Stimulated activated CD8-positive, alpha-beta memory T cell treated with anti-CD3 and anti-CD28 coated beads, Interleukin-12 subunit alpha, Interleukin-12 subunit beta, amount 100 ng/mL, for 1 hour (primary cell): ENCODE measurements at regions not wholly inside any gene's neighbourhood (a gene's known extent, or its start where the extent isn't known, plus 50 kb on each side); places are given as distances from the start of the nearest gene placed in this dataset.
"Not testable (repeated sequence)": the region's sequence is repeated elsewhere in the genome, so short reads cannot be mapped to it uniquely, and the experiment has no call there.

Experiments used
- DNase-seq: peaks from one replicate; pipeline ENCODE4 v3.0.0-alpha.2; 2020; ENCODE audit warnings: low read depth

DNA sequence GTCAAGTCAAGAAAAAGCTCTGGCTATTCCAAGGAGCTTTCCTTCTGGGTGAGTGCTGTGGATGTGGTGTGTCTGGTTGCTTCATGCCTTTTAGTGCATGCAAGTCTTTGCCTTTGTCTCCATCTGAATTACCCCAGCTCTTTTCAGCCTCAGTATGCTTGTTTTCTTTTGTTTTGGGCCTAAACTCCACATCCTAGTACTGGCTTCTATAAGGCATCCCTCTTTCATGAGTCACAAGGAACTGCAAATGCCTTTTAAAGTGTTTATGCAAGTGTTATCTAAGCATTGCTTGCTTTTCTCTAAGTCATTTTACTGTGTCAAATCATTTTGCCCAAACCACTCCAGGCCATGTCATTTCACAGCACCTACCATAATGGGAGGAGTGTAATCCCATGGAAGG is 132.1 kb downstream of the PLCE1 start:
- DNase-seq: no peak

DNA sequence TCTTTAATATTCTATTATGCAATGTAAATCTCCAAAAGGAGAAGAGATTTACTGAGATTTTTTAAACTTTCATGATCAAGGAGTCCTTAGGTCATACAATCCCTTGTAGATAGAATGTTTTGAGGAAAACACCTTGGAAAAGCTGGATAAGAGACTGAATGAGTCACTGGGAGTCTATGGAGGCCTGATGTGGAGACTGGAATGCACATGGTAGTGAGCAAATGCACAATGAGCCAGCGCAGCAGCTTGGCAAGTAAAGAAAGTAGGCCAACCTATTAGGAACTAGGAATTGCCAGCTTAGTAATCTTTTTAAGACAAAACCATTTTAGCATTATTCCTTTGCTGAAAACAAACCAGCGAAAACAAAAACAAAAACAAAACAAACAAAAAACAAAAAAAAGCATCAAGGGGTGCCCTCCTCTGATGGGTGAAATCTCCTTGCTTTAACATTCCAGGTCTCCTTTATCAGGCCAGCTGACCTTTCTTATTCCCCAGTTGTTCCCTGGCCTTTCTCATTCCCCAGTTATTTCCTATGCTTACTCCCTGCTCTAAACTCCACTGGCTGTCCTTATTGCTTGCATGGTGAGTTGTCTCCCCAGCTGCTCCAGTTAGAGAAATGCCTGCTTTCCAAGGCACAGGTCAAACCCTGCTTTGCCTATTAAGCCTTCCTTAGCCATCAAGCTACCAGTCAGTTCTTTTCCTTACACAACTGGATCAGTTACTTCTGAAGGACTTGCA is 135.8 kb downstream of the PLCE1 start:
- no peak for DNase-seq

DNA sequence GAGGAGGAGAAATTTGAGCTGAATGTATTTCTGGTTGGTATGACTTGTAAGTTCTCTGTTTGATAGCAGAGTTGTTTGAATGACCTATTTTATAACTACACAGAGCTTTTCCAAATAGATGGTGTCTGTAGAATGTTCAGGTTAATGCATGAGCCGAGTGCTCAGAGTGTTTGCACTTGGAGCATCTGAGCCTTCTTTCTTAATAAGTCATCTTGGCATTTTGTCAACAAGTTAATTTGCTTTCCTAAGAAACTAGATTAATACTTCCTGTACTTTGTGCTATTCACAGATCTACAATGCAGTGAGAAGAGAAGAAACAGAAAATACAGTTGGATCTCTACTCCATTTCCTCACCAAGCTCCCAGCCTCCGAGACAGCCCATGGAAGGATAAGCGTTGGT is 138.2 kb downstream of the PLCE1 start:
- DNase-seq: no peak

DNA sequence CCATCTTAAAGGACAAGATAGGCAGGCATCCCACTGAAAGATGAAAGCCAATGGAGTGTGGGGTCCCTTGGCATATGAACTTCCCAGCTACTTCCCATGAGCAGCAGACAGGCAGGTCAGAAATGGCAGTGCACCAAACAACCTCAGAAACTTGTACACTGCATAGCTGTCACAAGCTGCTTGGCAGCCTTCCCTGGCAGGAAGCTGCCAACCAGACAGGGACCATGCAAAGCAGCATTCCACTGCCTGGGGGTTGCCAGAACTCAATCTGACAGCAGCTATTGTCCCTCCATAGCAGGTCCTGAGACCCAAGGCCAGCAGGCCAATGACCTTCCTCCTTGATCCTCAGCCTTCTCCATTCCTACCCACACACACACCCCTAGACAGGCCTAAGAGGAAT is 139.5 kb downstream of the PLCE1 start:
- no peak for DNase-seq

DNA sequence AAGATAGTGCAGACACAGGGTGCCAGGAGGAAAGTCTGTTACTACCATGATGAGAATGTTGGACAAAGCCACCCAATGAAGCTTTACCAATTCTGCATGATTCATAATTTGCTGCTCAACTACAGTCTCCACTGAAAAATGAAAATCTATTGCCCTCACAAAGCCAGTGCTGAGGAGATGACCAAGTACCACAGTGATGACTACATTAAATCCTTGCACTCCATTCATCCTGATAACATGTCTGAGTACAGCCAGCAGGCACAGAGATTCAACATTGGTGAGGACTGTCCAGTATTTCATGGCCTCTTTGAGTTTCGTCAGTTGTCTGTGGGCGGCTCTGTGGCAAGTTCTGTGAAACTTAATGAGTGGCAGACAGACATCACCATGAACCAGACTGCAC is 144.0 kb downstream of the PLCE1 start:
- DNase-seq: no peak

DNA sequence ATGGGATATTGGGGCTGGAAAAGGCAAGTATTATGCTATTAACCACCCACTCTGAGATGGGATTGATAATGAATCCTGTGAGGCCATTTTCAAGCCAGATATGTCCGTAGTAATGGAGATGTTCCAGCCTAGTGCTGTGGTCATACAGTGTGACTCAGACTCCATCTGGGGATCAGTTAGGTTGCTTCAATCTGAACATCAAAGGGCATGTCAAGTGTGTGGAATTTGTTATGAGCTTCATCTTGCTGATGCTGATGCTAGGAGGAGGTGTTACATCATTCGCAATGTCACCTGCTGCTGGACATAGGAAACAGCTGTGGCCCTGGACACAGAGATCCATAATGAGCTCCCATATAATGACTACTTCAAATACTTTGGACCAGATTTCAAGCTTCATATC is 144.7 kb downstream of the PLCE1 start:
- DNase-seq: no peak

DNA sequence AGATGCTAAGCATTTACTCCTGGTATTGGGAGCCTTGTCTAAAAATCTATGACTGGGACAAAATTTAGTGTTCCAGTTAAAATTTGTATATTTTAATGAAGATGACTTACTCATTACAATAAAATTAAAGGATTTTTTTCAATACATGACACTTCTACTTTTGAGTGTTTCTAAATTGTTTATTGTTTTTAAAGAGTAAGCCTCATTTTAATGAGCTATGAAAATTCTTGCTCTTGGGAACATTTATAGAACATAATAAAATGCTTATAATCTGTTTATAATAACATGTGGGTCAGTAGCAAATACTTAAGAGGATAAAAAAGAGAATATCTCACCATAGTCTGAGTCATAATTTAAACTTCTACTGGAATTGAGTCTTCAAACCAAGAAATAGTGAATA is 149.5 kb downstream of the PLCE1 start:
- no peak for DNase-seq

DNA sequence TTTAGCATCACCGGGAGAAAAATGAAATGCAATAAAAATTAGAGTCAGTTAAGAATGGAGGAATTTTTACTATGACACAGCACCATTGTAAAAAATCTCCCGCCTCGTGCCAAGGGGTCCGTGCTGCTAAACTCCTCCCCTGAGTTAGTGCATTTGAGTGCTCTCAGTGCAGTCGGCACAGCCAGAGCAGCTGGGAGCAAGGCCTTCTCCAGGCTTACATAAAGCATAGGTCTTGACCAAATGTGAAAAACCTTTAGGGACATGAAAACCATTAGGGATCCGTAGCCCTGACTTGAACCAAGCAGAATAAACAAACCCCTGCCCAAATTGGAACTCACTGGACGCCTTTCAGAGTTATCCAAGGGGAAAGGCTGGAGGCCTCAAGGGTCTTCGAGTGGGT is 152.6 kb downstream of the PLCE1 start:
- DNase-seq: no peak

DNA sequence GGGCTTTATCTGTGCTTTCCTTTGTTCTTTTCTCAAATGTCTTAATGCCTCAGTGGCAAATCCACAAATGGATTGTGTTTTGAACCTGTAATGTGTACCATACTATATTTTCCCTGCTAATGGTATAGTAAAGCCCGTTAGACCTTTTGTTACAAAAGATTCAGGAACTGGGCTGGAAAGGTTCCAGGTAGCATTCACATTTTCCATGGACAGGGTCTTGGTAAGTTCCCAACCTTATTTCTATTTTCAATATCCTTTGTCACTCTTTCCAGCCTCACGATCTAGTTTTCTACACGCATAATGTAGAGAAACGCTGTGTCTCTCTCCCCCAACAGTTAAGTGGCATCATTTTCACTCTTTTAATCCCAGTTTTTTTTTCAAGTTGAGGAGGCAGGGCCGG is 153.0 kb downstream of the PLCE1 start:
- no peak for DNase-seq

DNA sequence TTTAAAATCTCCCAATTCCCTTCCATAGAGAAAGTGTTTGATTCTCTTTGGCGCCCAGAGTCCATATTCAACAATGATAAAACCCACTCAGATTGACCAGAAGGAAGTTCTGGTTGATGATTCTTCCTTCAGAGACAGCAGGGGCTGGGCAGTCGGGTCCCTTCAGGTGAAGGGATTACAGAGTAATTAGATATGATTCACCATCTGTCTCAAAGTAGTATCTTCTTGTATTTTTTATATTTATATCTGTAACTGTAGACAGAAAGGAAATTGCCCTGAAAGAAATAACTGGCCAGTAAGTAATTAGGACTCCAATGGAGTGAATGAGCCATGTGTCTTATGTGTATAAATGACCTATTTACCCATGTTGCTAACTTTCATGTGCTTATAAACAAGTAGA is 156.0 kb downstream of the PLCE1 start:
- no peak for DNase-seq

DNA sequence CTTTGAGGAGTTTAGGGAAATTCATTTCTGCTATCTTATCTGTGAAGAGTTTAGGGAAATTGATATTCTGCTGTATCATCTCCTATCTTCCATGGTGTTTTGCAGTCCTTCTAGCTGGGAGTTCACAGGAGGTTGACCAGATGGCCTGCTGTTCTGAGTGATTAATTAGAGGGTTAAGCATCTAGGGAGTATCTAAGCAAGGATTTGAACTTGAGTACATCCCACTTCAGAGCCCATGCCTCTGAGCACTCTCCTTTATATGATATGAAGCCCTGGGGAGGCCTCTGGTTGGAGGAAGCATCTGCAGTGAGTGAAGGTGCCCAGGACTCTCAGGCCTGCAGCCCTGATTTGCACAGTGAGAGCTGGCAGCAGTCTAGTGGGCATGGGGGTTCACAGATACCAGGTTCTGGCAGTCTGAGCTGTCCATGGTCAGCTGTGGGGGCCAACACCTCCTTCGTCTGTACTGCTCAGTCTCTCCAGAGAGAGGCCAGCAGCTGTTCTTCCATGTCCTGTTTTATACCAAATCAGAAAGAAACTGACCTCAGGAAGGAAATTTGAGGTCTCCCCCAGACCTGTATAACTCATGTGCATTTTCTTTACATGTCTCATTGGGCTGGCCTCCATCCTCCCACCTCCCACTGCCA is 156.9 kb downstream of the PLCE1 start:
- DNase-seq: no peak

DNA sequence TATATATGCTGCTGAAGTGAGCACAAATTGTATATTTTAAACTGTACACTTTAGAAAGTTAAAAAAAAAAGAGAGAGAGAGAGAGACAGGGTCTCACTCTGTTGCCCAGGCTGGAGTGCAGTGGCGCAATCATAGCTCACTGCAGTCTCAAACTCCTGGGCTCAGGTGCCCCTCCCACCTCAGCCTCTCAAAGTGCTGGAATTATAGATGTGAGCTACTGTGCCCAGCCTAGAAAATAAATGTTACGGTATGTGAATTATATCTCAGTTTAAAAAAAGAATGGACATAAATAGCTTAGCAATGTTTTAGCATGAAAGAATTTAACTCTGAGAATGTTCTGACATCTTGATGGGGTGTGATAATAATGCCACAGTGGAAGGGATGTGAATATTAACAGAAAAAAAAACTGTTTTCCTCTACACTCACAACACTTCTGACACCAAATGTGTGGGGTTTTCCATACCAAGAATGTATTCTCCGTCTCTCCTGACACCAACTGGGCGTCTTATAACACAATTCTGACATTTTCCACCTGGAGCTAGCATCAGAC is 162.1 kb downstream of the PLCE1 start:
- DNase-seq: no peak

DNA sequence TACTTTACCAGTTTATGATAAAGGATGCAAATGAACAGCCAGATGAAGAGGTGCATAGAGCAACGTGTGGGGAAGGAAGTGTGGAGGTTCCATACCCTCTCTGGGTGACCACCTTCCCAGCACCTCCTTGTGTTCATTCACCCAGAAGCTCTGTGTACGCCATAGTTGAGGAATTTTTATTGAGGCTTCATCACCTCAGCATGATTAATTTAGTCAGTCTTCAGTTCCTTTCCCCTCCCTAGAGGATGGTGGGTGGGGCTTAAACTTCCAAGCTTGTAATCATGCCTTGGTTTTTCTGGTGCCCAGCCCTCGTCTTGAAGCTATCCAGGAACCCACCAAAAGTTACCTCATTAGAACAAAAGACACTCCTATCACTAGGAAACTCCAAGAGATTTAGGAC is 162.7 kb downstream of the PLCE1 start:
- no peak for DNase-seq

DNA sequence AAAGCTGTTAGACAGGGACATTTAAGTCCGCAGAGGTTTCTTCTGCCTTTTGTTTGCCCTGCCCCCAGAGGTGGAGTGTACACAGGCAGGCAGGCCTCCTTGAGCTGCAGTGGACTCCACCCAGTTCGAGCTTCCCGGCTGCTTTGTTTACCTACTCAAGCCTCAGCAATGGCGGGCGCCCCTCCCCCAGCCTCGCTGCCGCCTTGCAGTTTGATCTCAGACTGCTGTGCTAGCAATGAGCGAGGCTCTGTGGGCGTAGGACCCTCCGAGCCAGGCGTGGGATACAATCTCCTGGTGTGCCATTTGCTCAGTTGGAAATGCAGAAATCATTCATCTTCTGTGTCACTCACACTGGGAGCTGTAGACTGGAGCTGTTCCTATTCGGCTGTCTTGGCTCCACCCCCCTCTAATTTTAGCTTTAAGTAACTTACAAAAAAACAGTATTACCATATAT is 171.5 kb downstream of the PLCE1 start:
- not testable (repeated sequence) for DNase-seq

DNA sequence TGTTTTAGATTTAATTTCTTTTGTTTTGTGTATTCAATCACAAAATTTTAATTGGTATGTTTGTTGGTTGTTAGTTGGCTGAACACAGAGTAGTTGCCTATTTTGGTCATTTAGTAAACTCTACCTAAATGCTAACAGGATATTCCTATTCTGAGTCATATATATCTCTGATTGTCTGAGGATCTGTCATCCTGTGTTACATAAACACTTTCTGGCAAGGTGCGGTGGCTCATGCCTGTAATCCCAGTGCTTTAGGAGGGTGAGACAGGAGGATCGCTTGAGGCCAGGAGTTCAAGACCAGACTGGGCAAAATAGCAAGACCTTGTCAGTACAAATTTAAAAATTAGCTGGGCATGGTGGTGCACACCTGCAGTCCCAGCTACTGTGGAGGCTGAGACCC is 178.6 kb downstream of the PLCE1 start:
- DNase-seq: no peak

DNA sequence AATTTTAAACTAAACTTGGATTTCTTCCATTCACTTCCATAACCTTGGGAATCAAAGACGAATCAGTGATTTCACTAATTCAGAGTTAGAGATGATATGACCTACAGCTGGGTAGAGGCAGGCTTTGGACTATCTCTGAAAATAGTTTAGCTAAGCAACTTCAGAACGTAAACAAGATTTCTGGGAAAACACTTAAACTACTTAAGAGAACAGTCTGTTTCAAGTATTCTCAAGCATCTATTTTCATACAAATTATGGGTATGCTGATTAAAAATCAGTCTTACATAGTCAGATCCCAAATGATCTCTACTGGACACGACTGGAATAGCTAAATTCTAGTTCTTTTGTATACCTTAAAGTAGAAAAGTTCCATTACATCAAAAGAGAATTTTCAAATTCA is 179.9 kb downstream of the PLCE1 start:
- no peak for DNase-seq

DNA sequence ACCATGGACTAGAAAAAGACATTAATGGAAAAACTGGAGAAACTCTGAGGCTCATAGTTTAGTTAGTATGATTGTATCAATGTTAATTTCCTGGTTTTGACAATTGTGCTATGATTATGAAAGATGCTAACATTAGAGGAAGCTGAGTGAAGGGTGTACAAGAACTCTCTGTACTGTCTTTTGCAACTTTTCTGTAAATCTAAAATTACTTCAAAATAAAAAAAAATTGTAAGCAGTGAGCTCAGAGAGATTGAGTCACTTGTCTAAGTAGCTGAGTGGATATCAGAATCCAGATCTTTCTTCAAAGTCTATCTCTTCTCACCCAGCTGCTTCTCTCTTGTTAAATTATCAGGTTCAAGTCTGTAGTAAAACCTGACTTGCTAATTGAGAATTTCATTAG is 181.1 kb downstream of the PLCE1 start:
- DNase-seq: no peak

DNA sequence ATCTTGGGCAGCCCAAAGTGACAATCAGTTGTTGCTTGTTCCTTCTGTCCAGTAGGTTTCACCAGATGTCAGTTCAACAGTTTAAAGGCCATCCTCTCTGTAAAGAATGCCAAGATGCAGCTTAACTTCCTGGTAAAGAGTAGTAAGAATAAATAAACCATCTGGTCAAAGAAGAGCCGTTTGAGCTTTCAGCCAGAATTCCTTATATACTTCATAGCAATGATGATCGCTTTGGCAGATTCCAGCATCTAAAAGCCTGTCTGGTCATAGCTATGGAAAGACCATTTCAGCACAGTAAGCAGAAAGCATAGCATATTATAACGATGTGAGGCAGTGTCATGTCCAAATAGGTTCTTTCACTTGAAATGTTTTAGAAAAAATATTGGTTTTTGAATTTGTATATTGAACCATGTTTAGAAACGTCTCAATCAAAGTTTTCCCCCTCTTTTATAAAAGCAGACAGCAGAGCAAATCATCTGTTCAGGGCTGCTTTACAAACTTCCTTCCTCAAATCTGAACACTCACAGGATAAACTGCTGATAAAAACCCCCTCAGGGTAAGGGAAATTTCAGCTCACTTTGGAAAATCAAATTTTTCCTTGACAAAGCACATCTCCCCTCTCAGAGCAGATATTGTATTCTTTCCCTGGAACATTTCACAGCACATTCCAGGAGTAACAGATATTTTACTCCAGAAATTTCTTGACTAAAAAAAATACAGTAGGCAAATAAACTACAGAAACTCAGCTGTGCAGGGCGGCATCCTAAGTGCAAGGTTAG is 184.1 kb downstream of the NOC3L start:
- no peak for DNase-seq

DNA sequence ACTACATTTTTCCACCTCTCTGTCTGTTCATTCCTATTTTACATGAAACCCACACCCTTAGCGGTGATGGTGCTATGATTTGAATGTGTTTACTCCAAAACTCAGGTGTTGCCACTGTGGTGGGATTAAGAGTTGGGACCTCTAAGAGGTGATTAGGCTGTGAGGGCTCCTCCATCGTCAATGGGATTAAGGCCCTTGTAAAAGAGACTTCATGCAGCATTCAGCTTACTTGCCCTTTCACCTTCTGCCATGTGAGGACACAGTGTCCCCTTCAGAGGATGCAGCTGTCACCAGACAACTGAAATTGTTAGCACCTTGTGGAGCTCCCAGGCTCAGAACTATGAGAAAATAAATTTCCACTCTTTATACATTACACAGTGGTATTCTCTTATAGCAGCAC is 182.2 kb downstream of the NOC3L start:
- DNase-seq: no peak

DNA sequence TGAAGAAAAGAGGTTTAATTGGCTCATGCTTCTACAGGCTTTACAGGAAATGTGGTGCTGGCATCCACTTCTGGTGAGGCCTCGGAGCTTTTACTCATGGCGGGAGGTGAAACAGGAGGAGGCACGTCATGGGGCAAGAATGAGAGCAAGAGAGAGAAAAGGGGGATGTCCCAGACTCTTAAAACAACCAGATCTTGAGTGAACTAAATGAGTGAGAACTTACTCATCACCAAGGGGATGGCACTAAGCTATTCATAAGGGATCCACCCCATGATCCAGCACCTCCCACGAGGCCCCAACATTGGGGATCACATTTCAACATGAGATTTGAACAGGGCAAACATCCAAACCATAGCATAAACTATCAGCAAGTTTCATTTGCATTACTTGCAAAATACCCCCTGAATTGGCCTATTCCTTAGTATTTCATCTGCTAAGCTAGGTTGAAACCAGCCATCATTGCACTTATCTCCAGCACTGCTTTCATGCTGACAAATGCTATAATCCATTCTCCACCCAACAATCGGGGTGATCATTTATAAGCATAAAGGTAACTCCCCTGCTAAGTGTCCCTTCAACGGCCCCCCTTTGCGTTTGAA is 179.0 kb downstream of the NOC3L start:
- DNase-seq: no peak

DNA sequence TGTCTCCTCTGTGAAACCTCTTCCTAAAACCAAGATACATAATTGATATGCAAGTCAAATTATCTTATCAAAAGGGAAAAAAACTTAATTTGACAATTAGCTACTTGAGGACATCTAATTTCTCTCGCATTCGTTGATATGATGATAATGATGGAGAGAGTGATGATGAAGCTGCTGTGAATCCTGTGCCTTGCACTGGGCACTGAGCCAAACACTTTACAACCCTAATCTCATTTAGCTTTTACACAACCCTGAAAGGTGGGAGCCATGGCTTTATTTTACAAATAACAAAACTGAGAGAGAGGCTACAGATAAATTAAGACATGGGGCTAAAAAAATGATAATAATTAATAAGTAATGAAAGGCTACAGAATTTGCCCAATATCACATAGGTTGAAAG is 176.0 kb downstream of the NOC3L start:
- no peak for DNase-seq

DNA sequence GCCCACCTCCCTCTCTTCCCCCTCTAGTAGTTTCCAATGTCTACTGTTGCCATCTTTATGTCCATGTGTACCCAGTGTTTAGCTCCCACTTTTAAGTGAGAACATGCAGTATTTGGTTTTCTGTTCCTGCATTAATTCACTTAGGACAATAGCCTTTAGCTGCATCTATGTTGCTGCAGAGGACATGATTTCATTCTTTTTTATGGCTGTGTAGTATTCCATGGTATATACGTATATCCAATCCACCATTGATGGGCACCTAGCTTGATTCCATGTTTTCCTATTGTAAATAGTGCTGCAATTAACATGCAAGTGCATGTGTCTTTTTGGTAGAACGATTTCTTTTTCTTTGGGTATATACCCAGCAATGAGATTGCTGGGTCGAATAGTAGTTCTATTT is 170.4 kb downstream of the NOC3L start:
- no peak for DNase-seq

DNA sequence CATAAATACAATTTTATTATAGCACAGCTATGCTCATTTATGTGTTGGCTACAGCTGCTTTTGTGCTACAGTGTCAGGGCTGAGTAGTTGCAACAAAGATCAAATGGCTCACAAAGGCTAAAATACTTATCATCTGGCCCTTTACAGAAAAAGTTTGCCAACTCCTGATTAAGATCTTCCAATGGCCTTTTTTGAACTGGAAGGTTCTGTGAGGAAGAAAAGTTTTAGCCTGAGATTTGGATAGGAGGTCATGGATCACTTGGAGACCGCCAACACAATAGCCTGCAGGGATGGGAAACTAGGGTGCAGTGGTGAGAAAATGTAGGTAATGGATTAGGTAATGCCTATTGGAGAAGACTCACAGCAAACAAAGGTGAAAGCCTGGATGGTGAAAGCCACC is 169.8 kb downstream of the NOC3L start:
- no peak for DNase-seq
